UCSD-AML1 (cell line): ENCODE measurements at regions not wholly inside any gene's neighbourhood (a gene's known extent, or its start where the extent isn't known, plus 50 kb on each side); places are given as distances from the start of the nearest gene placed in this dataset.
"Not testable (repeated sequence)": the region's sequence is repeated elsewhere in the genome, so short reads cannot be mapped to it uniquely, and the experiment has no call there.

Source experiments
- DNase-seq: peaks from one replicate; lab custom pipeline; 2025; ENCODE audit not compliant: unreplicated experiment; lab: John Stamatoyannopoulos, UW

DNA sequence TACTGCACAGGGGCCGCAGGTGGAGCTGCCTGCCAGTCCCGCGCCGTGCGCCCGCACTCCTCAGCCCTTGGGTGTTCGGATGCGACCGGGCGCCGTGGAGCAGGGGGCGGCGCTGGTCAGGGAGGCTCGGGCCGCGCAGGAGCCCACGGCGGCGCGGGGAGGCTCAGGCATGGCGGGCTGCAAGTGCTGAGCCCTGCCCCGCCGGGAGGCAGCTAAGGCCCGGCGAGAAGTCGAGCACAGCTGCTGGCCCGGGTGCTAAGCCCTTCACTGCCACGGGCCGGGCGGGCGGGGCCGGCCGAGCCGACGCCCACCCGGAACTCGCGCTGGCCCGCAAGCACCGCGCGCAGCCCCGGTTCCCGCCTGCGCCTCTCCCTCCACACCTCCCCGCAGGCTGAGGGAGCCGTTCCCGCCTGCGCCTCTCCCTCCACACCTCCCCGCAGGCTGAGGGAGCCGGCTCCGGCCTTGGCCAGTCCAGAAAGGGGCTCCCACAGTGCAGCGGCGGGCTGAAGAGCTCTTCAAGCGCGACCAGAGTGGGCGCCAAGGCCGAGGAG lies 653.7 kb downstream of the NR2F2 start:
- DNase-seq, result not testable (repeated sequence)

DNA sequence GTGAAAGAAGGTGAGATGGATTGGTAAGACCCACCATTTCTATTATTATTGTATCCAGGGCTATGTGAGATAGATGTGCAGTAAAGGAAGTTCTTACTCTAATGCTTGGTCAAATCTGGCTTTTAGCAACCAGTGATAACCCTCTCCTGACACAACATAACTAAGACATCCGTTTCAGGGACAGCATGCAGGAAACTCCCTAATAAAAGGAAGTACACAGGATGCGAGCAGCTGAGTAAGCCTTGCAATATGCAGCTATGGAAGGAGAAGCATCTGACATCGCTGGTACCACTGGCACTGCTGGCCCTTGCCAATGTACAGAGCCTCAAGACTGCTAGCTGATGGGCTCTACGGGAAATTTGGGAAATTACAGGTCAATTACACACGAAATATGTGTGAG lies 662.3 kb downstream of the NR2F2 start:
- DNase-seq, result peak; percentile 9

DNA sequence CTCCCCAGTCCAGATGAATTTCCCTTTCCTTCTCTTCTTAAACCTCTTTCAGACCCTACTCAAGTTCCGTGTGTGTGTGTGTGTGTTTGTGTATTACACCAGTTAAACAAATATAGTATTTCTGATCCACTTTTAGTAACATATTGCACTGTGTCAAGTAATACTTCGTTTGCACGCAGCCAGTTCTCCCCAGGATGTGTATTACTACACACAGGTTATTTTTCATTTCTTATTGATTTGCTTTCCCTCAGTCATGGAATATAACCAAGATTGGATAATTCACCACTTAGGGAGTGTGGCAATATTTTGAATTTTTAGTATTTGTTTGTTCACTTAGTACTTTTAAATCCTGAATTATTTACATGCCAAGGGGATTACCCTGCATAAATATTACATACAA lies 667.0 kb downstream of the NR2F2 start:
- DNase-seq, result no peak

DNA sequence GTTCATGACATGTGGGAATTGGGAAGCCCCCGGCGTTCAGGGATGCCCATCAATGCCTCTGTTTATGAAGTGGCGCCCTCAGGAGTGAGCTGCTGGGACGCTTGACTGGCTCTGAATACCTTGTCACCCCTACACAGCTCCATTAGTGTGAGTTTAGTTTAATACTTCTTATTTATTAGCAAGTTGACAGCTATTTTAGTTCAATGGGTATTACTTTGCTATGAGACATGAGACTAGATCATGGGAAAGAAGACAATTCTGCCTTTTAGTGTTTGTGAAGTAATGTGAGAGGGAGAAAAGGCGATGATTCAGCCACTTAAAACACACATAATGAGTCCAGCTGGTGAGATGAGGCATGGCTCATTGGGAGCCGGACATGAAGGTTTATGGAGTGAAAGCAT lies 678.5 kb downstream of the NR2F2 start:
- DNase-seq, result no peak

DNA sequence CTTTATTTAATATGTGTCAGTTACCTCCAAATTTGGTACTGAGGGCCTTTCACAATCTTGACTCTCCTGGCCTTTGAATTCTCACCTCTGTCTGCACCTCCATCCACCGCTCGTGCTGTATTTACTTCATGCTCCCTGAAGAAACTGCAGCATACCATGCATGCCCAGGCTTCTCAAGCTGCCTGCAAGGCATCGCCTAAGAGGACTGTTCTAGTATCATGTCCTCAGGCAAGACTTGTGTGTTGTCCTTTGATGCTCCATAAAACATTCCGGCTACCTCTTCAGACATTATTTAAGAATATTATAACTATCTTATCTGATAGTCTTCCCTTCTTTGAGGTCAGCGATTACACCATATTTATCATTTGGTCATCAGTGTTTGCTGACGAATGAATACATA lies 682.5 kb downstream of the NR2F2 start:
- no peak for DNase-seq

DNA sequence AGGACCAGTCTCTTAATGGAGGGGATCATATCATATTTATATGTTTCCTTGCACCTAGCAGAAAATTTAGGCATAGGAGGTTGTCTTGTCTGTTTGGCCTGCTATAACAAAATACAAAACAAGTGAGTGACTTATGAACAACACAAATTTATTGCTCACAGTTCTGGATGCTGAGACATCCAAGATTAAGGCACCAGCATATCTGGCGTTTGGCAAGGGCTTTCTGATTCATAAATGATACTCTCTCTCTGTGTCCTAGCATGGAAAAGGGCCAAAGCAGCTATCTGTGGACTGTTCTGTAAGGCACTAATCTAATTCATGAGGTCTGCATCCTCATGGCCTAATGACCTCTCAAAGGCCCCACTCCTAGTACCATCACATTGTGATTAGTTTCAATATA lies 683.0 kb downstream of the NR2F2 start:
- DNase-seq, result no peak

DNA sequence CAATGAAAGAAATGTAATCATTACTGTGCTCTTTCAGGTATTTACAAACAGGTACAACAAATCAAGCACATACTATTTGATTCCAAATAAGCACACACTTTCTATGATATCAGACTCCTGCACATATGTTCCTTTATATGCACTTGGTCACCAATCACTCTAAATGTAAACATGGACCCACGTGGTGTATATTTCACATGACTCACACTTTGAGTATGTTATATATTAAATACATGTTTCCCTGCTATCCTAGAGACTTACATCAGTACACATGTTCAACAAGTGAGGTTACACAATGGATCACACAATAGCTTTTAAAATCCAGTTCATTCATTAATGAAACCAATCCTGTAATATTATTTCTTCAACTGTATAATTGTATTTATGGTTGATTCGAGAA lies 683.5 kb downstream of the NR2F2 start:
- no peak for DNase-seq

DNA sequence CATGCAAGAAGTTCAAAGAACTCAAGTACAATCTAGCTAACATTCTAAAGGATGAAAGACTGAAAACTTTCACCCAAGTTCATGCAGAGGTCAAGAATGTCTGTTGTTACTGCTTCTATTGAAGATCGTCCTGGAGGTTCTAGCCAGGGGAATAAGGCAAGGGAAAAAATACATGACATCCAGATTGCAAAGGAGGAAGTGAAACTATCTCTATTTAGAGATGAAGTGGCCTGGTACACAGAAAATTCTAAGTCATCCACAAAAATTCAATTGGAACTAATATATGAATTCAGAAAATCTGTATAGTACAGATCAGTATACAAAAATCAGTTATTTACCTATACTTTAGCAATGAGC lies 693.0 kb downstream of the NR2F2 start:
- DNase-seq, result no peak

DNA sequence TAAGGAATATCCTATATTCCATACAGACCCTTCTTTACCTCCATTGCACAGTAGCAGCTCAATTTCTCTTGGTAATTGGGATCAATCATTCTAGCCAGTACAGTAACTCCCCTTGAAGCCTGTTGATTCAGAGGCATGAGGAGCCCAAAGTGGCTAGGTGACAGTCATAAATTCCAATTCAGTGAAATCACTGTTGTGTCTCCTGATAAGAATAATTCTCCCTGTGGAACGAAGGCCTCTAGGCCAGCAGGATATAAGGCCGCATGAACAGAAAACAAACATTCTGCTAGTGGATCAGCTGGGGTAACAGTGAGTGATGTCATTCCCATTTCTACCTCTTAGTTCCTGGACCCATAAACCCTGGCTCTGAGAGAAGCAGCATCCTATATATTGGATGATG lies 696.3 kb downstream of the NR2F2 start:
- no peak for DNase-seq

DNA sequence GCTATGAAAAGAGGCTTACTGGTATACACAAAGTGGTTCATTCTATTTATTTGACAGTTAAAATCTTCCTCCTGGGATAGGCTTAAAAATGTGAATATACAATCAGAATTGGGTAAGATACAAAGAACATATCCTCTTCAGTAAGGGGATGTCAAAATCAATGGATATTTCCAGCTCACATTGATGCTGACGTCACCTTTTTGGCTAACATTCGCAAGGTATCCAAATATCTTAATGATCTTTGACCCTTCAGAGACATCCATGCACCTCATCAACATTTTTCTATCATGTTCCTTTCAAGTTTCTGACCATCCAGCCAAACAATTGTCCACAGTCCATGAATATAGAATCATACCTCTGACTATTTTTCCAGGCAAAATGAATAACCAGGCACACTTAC lies 697.3 kb downstream of the NR2F2 start:
- no peak for DNase-seq

DNA sequence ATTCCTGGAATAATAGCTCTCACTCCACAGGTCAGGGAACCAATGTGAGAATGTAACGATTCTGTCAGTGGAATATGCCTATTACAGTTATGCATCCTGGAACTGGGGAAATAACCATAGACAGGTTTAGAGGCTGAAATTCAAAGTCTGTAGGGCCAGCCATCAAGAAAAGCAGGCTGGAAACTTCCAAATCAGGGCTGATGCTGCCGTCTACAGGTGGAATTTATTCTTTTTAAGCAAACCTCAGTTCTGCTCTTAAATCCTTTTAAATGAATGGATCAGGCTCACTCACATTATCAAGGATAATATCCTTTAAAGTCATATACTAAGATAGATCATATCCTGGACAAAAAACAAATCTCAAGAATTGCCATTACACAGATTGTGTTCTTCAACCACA lies 699.8 kb downstream of the NR2F2 start:
- no peak for DNase-seq

DNA sequence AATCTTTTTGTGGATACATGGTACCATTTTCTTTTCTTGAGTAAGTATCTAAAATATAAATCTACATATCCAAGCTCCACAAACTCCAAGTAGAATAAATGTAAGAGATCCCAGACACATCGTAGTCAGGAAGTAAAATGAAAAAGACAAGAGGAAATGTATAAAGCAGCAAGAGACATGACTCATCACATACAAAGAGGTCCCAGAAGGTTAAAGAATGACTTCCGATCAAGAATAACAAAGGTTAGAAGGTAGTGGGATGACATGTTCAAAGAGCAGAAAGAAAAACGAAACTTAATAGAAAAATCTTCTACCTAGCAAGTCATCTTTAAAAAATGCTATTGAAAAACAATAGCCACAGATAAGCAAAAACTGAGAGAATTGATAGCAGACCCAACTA lies 705.8 kb downstream of the NR2F2 start:
- DNase-seq, result no peak

DNA sequence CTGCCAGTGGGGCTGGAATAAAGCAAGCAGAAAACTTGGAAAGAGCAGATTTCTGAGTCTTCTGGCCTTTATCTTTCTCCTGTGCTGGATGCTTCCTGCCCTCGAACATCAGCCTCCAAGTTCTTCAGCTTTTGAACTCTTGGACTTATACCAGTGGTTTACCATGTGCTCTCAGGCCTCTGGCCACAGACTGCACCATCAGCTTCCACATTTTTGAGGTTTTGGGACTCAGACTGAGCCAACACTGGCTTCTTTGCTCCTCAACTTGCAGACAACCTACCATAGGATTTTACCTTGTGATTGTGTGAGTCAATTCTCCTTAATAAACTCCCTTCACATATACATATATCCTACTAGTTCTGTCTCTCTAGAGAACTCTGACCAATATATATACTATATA lies 706.6 kb downstream of the NR2F2 start:
- no peak for DNase-seq

DNA sequence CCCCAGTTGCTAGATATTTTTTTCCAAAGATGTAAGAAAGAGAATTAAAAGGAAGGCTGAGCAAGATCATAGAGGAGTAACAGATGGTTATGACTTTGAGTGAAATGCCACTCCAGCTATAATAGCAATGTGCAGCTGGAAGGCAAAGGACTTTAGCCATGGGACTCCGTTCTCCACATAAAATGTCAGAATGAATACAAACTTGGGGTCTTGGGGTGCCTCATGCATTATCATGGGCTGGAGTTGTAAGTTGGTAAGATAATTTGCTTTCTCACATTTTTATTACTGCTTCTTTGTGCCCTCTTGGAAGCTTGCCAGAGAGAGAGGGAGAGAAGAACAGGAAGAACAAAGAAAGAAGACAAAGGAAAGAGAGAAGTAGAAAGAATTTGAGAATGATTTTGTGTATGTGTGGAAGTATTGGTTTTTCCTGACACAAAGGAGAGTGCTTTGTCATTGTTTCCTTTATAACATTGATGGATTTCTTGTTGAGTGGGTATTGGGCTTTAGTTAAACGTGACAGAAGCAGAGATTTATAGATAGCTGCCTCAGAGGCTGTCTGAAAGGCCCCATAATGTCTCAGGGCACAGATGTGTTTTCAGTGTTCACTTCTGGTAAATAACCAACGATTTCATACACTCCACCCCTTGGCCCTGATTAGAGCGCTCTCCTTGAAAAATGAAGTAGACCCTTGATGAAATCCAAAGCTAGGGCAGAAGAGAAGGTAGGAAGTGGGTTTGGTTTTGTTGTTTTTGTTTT lies 715.3 kb downstream of the NR2F2 start:
- DNase-seq, result no peak

DNA sequence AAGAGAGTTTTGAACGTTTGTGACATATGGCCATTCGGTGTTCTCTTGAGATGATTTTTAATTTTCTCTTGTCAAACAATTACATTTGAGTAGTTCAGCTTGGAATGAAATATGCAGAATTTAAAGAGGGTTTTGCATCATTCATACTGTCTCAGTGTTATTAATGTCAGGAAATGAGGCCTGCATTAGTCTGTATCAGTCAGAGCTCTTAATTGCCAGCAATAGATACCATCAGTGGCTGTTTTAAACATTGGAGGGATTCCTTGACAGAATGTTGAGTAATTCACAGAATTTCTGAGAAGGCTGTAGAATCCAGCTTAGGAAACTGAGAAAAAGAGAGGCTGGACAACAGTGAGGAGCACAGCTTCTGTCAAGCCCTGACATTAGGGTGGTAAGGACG lies 722.0 kb downstream of the NR2F2 start:
- DNase-seq, result no peak

DNA sequence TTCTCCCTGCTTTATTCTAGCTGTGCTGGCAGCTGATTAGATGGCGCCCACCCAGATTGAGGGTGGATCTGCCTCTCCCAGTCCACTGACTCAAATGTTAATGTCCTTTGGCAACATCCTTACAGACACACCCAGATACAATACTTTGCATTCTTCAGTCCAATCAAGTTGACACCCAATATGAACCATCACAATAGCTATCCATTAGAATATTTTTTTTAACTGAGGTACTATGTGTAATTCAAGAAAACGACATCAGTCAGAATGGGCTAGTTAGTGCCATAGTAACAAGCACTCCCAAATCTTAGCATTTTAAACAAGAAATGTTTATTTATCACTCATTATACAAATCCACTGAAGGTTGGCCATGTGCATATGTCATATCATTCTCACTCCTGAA lies 723.1 kb downstream of the NR2F2 start:
- no peak for DNase-seq

DNA sequence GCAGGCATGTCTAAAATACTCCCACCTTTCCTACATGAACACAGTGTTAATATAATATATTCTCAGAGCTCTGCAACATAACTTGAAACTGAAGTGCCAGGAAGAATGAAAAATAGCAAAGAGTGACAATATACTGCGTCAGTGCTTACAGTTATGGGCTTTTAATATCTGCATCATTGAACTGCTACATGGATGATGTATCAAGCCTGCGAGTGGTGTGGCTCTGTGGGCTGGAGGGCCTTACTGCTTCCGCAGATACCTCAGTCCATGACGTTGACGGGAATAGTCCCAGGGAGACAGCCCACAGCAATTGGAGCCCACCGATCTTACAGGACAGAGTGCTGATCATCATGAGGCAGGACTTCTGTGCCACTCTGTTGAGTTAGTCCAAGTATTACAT lies 727.0 kb downstream of the NR2F2 start:
- no peak for DNase-seq

DNA sequence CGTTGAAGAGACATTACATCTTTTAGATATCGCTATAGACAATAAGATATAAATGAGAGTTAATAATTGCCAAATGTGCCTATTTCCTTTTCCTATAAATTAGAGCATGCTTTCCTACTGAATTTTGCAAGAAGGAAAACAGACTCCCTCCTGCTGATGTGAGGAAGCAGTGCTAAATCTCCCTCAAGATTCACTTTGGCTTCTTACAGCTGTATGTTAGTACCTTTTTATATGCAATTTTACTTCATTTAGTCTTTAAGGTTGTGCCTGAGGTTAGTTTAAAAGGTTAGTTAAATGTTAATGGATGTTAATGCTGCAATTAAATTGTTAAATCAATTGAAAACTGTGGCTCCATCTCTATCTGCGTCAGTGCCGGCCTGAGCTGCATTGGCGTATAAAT lies 728.8 kb downstream of the NR2F2 start:
- DNase-seq, result no peak

DNA sequence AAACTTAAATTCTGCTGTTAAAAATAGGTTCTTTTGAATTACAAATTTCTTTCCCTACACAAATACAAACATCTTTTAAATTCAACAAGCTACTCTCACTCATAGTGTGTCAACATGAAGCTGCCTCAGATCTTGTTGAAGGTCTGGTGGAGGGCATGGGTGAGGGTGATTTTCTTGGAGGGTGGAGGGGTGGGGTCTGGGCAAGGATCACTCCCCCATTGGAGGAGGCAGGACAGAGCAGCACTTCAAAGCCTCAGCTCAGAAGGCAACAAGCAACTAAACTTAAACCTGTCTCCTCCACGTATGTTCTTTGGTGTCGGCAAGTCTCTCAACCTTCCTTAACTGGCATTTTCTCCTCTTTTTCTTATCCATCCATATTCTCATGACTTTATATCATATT lies 730.9 kb downstream of the NR2F2 start:
- no peak for DNase-seq

DNA sequence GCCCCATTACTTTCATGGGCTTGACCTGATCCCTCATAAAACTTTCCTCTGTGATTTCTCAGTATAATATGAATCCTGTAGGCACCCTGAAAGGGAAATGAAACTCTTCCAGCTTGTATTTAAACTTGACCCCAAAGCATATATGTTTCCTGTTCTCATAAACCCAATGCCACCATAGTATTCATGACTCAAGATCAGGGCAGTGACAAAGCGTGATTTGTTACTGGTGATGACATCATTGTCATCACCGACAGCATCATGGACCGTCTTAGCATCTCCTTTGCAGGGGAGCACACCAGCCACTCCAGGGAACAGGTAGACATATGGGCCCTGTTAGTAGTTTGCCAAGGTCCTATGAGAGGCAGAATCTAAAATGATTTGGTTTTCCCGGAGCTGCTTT lies 741.2 kb downstream of the NR2F2 start:
- DNase-seq, result no peak

DNA sequence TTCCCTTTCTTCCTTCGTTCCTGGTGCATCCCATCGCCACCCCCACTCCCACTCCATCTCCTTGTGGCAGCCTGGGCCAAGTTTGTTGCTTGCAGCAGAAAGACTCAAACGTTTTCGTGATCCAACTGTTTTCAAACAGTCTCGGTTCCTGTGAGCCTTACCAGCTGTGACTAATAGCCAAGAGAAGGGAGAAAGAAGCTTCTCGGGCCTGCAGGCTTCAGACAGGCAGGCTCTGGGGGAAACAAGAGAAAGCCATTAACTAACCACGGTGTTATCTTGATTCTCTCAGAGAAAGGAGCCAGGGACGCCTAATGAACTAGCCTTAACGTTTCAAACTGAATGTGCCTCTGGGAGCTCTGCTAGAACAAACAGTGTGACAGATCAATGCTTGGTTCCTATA lies 742.0 kb downstream of the NR2F2 start:
- no peak for DNase-seq

DNA sequence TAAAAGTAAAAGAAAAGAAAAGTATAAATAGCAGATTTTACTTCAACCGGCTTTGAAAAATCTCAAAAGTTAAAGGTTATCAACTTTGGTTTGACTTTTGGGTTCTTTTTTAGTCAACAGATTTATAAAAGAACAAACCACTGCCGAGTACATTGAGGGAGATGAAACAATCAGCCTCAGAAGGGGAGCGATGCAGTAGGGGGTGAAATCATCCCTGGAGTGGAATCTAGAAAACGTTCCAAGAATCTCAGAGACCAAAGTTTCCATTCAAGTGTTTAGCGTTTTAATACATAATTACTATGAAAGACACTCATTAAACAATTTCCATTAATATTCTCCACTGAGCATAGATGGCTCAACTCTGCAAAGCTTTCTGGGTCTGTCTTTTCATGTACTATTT lies 745.5 kb downstream of the NR2F2 start:
- no peak for DNase-seq

DNA sequence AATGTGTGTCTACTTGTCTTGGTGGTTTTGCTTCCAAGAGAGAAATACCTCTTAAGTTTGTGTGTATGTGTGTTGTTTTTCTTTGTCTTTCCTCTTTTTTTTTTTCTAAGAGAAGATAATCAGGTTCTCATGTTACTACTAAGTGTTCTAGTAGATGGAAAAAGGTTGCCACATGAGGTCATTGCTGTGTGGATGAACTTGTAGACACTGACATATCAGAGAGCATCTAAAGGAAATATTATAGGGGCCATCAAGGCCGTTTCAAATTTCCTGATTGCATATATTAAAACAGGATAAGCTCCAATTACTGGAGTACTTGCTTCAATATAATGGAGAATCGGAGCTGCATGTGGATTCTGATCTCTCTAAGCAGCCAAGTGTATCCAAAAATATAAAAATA lies 747.5 kb downstream of the NR2F2 start:
- DNase-seq, result no peak
